H7 (cell line): ENCODE measurements at regions not wholly inside any gene's neighbourhood (a gene's known extent, or its start where the extent isn't known, plus 50 kb on each side); places are given as distances from the start of the nearest gene placed in this dataset.
"Not testable (repeated sequence)": the region's sequence is repeated elsewhere in the genome, so short reads cannot be mapped to it uniquely, and the experiment has no call there.

ENCODE experiments used
- DNase-seq: peaks from one replicate; pipeline ENCODE4 v3.0.0; 2012
- H3K27me3 ChIP-seq: 2 replicates; pipeline ENCODE4 v1.6.0; 2011; ENCODE audit warnings: mild to moderate bottlenecking, low read length; ENCODE audit not compliant: control insufficient read depth, insufficient read depth
- H3K36me3 ChIP-seq: replicated peaks from 2 replicates; pipeline ENCODE4 v1.5.1; 2011; ENCODE audit warnings: low read length; ENCODE audit not compliant: control insufficient read depth, insufficient read depth
- H3K4me3 ChIP-seq: 2 replicates; pipeline ENCODE4 v1.5.1; 2011; ENCODE audit warnings: low read depth, mild to moderate bottlenecking, control low read depth, low read length, moderate library complexity; ENCODE audit not compliant: insufficient read depth

DNA sequence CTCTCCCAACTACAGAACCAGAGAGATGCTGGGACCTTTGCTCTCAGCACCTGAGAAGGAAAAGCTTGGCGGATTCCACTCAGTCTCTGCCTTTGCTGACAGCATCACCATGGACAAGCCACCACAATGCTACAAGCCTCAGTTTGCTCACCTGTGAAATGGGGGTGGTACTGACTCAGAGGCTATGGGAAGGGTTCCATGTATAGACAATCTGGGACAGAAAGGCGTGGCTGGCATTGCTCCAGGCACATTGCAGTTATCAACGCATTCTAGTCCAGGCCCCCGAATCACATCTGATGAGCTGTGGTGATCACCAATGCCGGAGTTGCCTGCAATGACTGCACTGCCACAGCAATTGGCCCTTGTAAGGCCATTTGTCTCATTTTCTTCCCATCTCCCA lies 72.6 kb downstream of the ISX start:
- DNase-seq = no peak
- no peak overlapping the region for H3K4me3 ChIP-seq
- peaks cover 2% of the 10 kb centered on the region; the same call in 1 of the 2 replicates for H3K27me3 ChIP-seq
- H3K36me3 ChIP-seq = no peaks in the 10 kb centered on the region

GRCh38 chr22:35140879-35141745 lies 75.2 kb downstream of the ISX start:
- DNase-seq = peak; percentile 82
- no peaks in the 10 kb centered on the region for H3K27me3 ChIP-seq
- no peaks in the 10 kb centered on the region for H3K36me3 ChIP-seq
- no peak overlapping the region for H3K4me3 ChIP-seq

- Histone ChIP-seq H3K4me3 (no peak overlapping the region), H3K27me3 (no peaks in the 10 kb centered on the region; the same call in 1 of the 2 replicates), H3K36me3 (no peaks in the 10 kb centered on the region)
- DNase-seq = no peak
Measured at GRCh38 chr22:35148381-35148780, 82.4 kb downstream of the ISX start.

GRCh38 chr22:35148866-35149548 lies 83.0 kb downstream of the ISX start:
- Histone ChIP-seq H3K36me3 (no peaks in the 10 kb centered on the region), H3K27me3 (no peaks in the 10 kb centered on the region; the same call in 1 of the 2 replicates), H3K4me3 (no peak overlapping the region)
- DNase-seq = no peak

- H3K27me3 ChIP-seq = no peaks in the 10 kb centered on the region; the same call in 1 of the 2 replicates
- DNase-seq = peak; percentile 77
- H3K4me3 ChIP-seq = no peak overlapping the region
- no peaks in the 10 kb centered on the region for H3K36me3 ChIP-seq
Measured at GRCh38 chr22:35150183-35151107, 84.5 kb downstream of the ISX start.

GRCh38 chr22:35152316-35152715 lies 86.4 kb downstream of the ISX start:
- no peak for DNase-seq
- Histone ChIP-seq H3K4me3 (no peak overlapping the region), H3K27me3 (no peaks in the 10 kb centered on the region), H3K36me3 (no peaks in the 10 kb centered on the region)

- no peak overlapping the region for H3K4me3 ChIP-seq
- no peaks in the 10 kb centered on the region for H3K27me3 ChIP-seq
- peak; percentile 79 for DNase-seq
- H3K36me3 ChIP-seq = no peaks in the 10 kb centered on the region
Measured at GRCh38 chr22:35154937-35155387, 89.0 kb downstream of the ISX start.

DNA sequence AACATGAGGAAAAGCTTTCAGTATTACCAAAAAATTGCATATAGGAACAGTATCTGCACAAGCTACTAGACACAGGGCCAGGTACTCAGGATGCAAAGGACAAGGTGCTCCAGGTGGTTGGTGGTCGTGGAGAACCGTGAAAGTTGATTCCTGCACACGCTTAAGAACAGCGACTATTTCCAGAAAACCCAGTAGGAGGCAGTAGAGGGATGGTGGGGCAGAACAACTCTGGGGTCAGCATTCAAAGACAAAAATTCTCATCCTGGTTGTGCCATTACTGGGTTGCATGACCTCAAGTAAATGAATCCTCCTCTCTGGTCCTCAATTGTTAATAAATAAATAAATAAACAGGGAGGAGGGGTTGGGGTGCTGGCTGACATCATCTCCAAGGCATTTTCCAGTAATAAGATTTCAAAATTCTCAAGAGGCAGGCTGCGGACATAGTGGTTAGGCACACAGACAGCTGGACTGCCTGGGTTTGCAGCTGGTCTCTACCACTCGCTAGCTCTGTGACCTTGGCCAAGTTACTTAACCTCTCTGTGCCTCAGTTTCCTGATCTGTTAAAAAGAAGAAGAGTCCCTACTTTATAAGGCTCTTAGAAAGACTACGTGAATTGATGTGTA lies 89.6 kb downstream of the ISX start:
- H3K27me3 ChIP-seq = no peaks in the 10 kb centered on the region
- no peaks in the 10 kb centered on the region for H3K36me3 ChIP-seq
- H3K4me3 ChIP-seq = no peak overlapping the region
- DNase-seq = peak; percentile 53

DNA sequence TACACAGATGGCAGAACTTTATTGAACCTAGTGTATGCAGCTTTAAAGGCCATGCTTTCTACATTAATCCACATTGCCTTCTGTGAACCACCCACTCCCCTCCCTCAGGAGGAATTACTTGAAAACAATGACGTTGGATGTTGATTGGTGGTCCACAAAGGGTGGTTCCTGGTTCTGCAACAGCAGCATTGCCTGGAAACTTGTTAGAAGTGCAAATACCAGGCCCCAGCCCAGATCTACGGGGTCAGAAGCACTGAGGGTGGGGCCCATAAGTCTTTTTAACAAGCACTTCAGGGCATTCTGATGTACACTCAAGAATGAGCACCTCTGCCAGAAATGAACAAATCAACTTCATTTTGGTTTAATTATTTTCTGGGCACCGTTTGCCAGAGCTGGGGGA lies 91.0 kb downstream of the ISX start:
- DNase-seq = no peak
- Histone ChIP-seq H3K27me3 (no peaks in the 10 kb centered on the region), H3K36me3 (no peaks in the 10 kb centered on the region), H3K4me3 (no peak overlapping the region)

GRCh38 chr22:35158336-35158735 lies 92.4 kb downstream of the ISX start:
- H3K27me3 ChIP-seq = no peaks in the 10 kb centered on the region
- no peaks in the 10 kb centered on the region for H3K36me3 ChIP-seq
- DNase-seq = no peak
- H3K4me3 ChIP-seq = no peak overlapping the region

GRCh38 chr22:35159343-35159742 lies 93.4 kb downstream of the ISX start:
- DNase-seq = no peak
- Histone ChIP-seq H3K27me3 (no peaks in the 10 kb centered on the region), H3K4me3 (no peak overlapping the region), H3K36me3 (no peaks in the 10 kb centered on the region)

DNA sequence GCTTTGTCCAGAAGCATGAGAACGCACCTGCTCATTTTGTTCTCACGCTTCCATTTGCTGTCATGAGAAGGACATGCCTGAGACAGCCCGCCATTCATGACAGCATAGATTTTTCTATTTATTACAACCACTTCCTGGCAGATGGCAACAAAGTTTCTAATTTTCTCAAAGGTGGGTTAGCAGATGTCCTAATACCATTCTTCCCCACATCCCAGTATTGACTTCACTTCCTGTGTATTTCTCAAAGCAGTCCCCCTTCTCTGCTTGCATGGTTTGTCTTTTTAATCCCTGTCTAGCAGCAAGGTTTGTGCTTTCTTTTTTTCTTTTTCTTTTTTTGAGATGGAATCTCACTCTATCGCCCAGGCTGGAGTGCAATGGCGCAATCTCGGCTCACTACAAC lies 94.3 kb downstream of the ISX start:
- Histone ChIP-seq H3K27me3 (no peaks in the 10 kb centered on the region), H3K4me3 (no peak overlapping the region), H3K36me3 (no peaks in the 10 kb centered on the region)
- no peak for DNase-seq

GRCh38 chr22:35165896-35166295 lies 91.4 kb upstream of the HMGXB4 start:
- not testable (repeated sequence) for H3K4me3 ChIP-seq, H3K36me3 ChIP-seq, DNase-seq, H3K27me3 ChIP-seq
